Activated CD8-positive, alpha-beta memory T cell treated with anti-CD3 and anti-CD28 coated beads, Interleukin-2, amount 50 U/mL, for 1 hour (primary cell): ENCODE measurements at regions not wholly inside any gene's neighbourhood (a gene's known extent, or its start where the extent isn't known, plus 50 kb on each side); places are given as distances from the start of the nearest gene placed in this dataset.

Source experiments
- DNase-seq: peaks from one replicate; pipeline ENCODE4 v3.0.0-alpha.2; 2020; ENCODE audit errors: extremely low read depth

DNA sequence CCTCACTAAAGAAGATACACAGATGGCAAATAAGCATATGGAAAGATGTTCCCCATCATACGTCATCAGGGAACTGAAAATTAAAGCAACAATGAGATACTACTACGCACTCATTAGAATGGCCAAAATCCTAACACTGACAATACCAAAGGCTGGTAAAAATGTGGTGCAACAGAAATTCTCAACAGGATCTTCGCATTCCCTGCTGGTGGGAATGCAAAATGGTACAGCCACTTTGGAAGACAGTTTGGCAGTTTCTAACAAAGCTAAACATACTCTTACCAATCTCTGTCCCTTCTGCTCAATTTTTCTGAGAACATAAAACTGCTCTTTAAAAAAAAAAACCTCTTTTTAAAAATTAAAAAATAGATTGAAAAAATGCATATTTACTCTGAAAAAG, 300.2 kb downstream of the FBXW7 start:
- no peak for DNase-seq

GRCh38 chr4:152234571-152234970, 301.3 kb downstream of the FBXW7 start:
- DNase-seq = no peak

GRCh38 chr4:152232271-152232670, 303.6 kb downstream of the FBXW7 start:
- no peak for DNase-seq

DNA sequence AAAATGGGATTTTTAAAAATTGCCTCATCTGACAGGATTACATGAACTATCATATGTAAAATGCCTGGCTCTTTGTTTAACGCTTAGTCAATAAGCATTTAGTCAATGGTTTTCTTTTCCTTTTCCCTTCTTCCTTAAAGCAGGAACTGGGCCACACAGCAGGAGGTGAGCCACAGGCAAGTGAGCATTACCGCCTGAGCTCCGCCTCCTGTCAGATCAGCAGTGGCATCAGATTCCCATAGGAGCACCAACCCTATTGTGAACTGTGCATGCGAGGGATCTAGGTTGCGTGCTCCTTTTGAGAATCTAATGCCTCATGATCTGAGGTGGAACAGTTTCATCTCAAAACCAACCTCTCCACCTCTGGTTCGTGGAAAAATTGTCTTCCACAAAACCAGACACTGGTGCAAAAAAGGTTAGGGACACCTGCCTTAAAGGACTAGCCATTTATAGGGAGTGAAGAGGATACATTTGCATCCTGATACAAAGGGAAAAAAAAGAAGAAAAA, 306.1 kb downstream of the FBXW7 start:
- no peak for DNase-seq

- no peak for DNase-seq
These were observed 310.2 kb downstream of the FBXW7 start for GRCh38 chr4:152225680-152226079.

DNA sequence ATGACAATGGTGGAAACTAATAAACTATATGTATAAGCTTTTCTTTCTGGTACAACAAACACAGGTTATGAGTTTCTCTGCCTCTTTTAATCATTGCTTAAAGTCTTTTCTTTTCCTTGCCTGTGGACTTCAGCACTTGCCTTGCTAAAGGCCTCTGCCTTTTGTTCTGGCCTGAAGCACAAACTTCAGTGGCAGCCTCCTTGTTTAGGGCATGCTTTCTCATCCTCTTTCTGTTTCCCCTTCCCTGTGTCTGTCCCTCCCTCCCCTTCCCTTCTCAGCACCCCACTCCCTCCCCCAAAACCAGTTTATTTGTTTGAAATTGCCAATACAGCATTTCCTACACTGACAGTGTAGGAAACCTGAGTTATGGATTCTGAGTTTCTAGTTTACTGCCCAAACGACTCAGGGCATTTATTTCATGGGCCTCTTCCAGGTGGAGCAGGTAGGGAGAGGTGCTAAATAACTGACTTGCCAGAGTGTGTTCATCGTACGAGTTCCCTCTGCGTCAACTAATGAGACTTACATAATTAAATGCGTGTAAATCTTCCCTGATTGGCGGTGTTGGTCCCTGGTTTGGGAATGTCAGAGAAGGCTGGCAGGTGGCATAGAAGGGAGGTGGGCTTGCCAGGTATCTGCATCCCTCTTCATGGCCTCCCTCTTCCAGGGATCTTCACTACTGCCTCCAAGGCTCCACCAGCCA, 311.0 kb downstream of the FBXW7 start:
- no peak for DNase-seq

- DNase-seq = no peak
These were observed 311.7 kb downstream of the FBXW7 start for GRCh38 chr4:152224223-152224622.

DNA sequence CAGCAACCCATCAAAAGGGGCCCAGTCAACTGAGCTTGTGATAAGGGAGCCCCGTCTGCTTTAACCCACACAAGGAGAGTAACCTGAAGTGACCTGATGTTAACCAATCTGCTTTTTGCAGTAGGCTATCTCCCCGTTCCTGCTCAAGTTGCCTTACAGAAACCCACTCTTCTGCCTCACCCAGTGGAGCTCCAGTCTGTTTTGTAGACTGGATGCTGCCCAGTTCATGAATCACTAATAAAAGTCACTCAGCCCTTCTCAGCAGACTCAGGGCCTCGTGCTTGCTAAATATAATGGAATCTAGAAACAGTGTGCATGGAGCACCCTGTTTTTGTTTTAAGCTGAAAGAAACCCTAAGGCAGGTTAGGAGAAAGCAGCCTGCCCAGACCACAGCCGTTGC, 312.3 kb downstream of the FBXW7 start:
- DNase-seq = no peak

DNA sequence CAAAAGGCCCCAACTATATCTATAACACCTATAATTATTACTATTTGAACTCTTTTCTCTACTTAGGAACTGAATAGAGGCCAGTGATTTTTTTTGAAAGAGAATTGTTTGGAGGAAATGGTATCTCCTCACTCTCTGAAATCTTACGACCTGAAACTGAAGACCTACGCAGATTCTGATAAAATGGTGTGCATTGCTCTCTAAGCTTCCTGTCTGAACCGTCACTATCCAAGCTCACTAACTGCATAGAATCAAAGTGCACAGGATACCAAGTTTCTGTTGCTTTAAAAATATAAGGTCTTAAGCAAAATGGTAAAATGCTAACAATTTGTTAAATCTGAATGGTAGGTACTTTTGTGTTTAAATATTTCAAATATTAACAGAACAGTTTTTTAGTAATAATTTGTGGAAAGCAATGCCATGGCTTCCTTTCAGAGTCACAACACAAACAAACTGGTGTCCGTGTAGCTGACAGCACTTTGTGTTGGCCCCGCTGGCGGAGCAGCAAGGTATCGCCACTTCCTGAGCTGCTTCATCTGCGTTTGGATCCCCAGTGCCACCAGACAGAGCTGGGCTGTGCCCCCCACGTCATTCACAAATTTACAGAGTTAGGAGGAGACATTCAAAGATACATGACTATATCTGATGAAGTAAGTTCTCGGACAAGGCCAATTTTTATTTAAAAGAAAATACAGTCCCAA, 313.9 kb downstream of the FBXW7 start:
- no peak for DNase-seq

- no peak for DNase-seq
These were observed 315.7 kb downstream of the FBXW7 start for GRCh38 chr4:152220201-152220666.

- DNase-seq = no peak
These were observed 317.3 kb downstream of the FBXW7 start for GRCh38 chr4:152218576-152218975.

DNA sequence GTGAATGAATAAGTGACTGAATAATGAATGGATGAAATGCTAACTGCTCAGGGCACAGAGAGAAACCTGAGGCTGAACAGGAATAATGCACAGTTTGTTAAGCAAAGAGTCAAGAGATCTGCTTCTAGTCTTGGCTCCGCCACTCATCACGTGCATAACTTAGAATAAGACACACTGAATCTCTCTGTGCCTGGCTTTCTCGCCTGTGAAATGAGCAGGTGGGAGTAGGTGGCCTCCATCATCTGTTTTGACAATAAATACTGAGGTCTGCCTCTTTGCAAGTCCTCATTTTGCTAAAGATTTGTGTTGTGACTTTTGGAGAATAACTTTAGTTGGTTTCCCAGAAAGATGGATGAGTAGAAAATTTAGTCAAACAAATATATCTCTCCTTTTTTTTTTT, 318.0 kb downstream of the FBXW7 start:
- DNase-seq = no peak

DNA sequence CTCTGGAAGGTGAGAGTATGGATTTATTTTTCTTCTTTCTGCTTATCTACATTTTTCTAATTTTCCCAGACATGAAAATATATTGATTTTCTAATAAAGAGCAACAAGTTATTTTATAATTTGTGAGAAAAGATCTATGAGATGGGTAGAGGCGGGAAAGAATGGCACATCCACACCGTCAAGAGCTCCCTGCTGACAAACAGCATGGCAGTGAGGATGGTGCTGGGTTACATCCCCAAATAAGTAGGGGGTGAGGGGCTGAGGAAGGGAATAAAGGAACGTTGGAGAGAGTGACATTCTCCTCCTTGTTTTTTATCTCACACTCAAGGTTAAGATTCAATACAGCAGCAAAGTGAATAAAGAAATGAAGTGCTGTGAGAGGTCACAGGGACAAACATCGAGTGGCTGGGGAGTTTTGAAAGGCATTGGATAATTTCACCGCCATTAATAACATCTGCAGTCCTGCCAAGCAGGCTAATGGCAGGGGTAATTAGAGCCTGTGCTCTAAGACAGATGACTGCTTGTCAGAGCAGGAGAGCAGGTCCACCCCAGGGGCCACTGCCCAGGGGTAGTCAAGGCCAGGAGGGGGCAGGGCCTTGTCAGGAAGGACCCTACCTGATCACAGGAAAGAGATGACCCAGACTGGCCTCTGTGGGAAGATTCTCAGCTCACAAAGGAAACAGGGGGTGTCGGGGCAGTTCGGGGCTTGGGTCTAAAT, 323.8 kb downstream of the FBXW7 start:
- no peak for DNase-seq

- DNase-seq = no peak
These were observed 326.0 kb downstream of the FBXW7 start for GRCh38 chr4:152209772-152210493.

GRCh38 chr4:152207378-152207720, 328.5 kb downstream of the FBXW7 start:
- no peak for DNase-seq

DNA sequence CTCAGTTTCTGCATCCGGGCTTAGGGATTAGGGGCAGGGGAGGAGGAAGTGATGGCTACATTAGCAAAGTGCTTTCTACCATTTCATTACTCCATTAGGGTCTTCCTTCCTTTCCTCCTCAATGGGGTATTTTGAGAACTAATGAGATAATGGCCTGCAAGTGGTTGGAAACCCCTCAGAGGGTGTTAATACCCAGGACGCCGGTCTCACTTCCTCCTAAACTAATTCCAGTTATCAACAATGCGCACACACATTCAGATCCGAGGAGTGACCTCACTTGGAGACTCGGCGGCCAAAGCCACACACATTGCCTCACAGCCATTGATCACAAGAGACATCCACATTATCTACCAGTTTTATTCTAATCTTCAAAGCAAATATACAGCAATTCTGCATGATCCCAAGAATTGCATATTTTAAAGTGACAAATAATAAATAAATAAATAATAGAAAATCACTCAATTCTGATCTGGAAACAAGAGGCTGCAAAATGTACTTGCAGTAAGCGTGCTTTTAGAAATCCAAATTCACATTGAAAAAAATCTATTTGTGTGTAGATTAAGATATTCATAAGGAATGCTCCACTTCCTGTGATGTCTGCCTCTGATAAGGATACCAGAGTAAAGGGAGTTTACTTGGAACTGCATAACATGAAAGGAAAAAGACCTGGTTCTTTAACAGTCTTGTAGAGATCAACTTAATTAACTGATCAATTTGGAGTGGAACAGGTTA, 329.1 kb downstream of the FBXW7 start:
- no peak for DNase-seq

- no peak for DNase-seq
These were observed 329.7 kb downstream of the FBXW7 start for GRCh38 chr4:152206185-152206584.

GRCh38 chr4:152202415-152202814, 333.5 kb downstream of the FBXW7 start:
- DNase-seq = no peak

GRCh38 chr4:152200511-152201333, 335.2 kb downstream of the FBXW7 start:
- no peak for DNase-seq

DNA sequence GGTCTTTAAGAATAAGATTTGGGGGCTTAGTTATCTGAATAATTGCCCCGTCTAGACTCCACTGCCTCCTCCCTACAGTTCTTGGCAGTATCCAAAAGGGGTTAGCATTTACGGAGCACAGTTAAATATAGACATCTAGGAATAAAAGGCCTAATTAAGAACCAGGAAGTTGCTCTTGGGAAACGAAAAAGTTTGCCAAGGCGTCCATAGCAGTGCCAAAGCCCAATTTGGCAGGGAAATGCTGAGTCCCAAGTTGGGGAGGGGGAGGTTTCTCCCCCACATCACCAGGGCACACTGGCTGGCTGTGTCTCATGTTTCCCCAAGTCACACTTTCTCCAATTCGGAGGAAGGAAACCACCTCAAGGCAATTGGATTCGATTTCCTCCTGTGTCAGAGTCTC, 338.7 kb downstream of the FBXW7 start:
- DNase-seq = no peak
